ENCODE measurements at regions not wholly inside any gene's neighbourhood (a gene's known extent, or its start where the extent isn't known, plus 50 kb on each side); places are given as distances from the start of the nearest gene placed in this dataset.

GRCh38 chr10:123491364-123491763, 174.8 kb upstream of the GPR26 start:
- no peak for DNase-seq (ENCODE audit: low spot score)

- peak; percentile 73 for DNase-seq (ENCODE audit: low spot score)
These were observed 174.1 kb upstream of the GPR26 start for GRCh38 chr10:123492016-123492415.

- no peak for DNase-seq (ENCODE audit: low spot score)
These were observed 171.8 kb upstream of the GPR26 start for GRCh38 chr10:123494301-123494808.

GRCh38 chr10:123496375-123496774, 169.8 kb upstream of the GPR26 start:
- no peak for DNase-seq (ENCODE audit: low spot score)

- no peak for DNase-seq (ENCODE audit: low spot score)
These were observed 169.0 kb upstream of the GPR26 start for GRCh38 chr10:123496996-123497660.

GRCh38 chr10:123500110-123500509, 166.0 kb upstream of the GPR26 start:
- no peak for DNase-seq (ENCODE audit: low spot score)

GRCh38 chr10:123501148-123501547, 165.0 kb upstream of the GPR26 start:
- DNase-seq (ENCODE audit: low spot score) = no peak

- no peak for DNase-seq (ENCODE audit: low spot score)
These were observed 163.2 kb upstream of the GPR26 start for GRCh38 chr10:123502983-123503382.

GRCh38 chr10:123506455-123506854, 159.7 kb upstream of the GPR26 start:
- no peak for DNase-seq (ENCODE audit: low spot score)

GRCh38 chr10:123507298-123507697, 158.9 kb upstream of the GPR26 start:
- no peak for DNase-seq (ENCODE audit: low spot score)

- DNase-seq (ENCODE audit: low spot score) = no peak
These were observed 156.8 kb upstream of the GPR26 start for GRCh38 chr10:123509338-123509737.

GRCh38 chr10:123512901-123513775, 153.0 kb upstream of the GPR26 start:
- DNase-seq (ENCODE audit: low spot score) = peak; percentile 56

GRCh38 chr10:123513870-123514269, 152.3 kb upstream of the GPR26 start:
- no peak for DNase-seq (ENCODE audit: low spot score)

- no peak for DNase-seq (ENCODE audit: low spot score)
These were observed 151.2 kb upstream of the GPR26 start for GRCh38 chr10:123514996-123515395.

- DNase-seq (ENCODE audit: low spot score) = no peak
These were observed 150.5 kb upstream of the GPR26 start for GRCh38 chr10:123515661-123516060.

- no peak for DNase-seq (ENCODE audit: low spot score)
These were observed 149.9 kb upstream of the GPR26 start for GRCh38 chr10:123516291-123516690.

- DNase-seq (ENCODE audit: low spot score) = no peak
These were observed 148.7 kb upstream of the GPR26 start for GRCh38 chr10:123517426-123517825.

GRCh38 chr10:123517901-123518300, 148.3 kb upstream of the GPR26 start:
- no peak for DNase-seq (ENCODE audit: low spot score)

GRCh38 chr10:123518765-123519164, 147.4 kb upstream of the GPR26 start:
- no peak for DNase-seq (ENCODE audit: low spot score)

GRCh38 chr10:123519861-123520260, 146.3 kb upstream of the GPR26 start:
- DNase-seq (ENCODE audit: low spot score) = no peak

GRCh38 chr10:123521076-123521475, 145.1 kb upstream of the GPR26 start:
- no peak for DNase-seq (ENCODE audit: low spot score)

- no peak for DNase-seq (ENCODE audit: low spot score)
These were observed 144.6 kb upstream of the GPR26 start for GRCh38 chr10:123521556-123521955.

All from SK-N-DZ (cell line).